Mesothelial cell of epicardium (in vitro differentiated cells): ENCODE measurements at regions not wholly inside any gene's neighbourhood (a gene's known extent, or its start where the extent isn't known, plus 50 kb on each side); places are given as distances from the start of the nearest gene placed in this dataset.
A peak's percentile ranks its signal among the peaks of the same experiment; 100 is the strongest.

Experiments used
- DNase-seq, 2 experiments: peaks; one replicate each; pipeline ENCODE4 v3.0.0; 2021; ENCODE audit warnings: low spot score in 2 of 2; ENCODE audit not compliant: unreplicated experiment in 2 of 2
- H3K27ac Mint-ChIP-seq: 2 replicates; pipeline ENCODE4 v1.8.0; 2021; ENCODE audit warnings: mixed read lengths
- H3K27me3 Mint-ChIP-seq: 2 replicates; pipeline ENCODE4 v1.8.0; 2021; ENCODE audit warnings: low read depth, mixed read lengths
- H3K36me3 Mint-ChIP-seq: 2 replicates; pipeline ENCODE4 v1.8.0; 2021; ENCODE audit warnings: mixed read lengths
- H3K4me1 Mint-ChIP-seq: 2 replicates; pipeline ENCODE4 v1.8.0; 2021; ENCODE audit warnings: mixed read lengths
- H3K4me3 Mint-ChIP-seq: 2 replicates; pipeline ENCODE4 v1.8.0; 2021; ENCODE audit warnings: mild to moderate bottlenecking, moderate library complexity, mixed read lengths
- H3K9me3 Mint-ChIP-seq: 2 replicates; pipeline ENCODE4 v1.8.0; 2021; ENCODE audit warnings: mixed read lengths
- TF ChIP-seq, protein P1 (sequence below): fragments of 200-600 bp; sonication (generic); IDR thresholded peaks from one replicate; pipeline ENCODE4 v1.5.0; 2021; ENCODE audit warnings: antibody characterized with exemption; ENCODE audit not compliant: unreplicated experiment

DNA sequence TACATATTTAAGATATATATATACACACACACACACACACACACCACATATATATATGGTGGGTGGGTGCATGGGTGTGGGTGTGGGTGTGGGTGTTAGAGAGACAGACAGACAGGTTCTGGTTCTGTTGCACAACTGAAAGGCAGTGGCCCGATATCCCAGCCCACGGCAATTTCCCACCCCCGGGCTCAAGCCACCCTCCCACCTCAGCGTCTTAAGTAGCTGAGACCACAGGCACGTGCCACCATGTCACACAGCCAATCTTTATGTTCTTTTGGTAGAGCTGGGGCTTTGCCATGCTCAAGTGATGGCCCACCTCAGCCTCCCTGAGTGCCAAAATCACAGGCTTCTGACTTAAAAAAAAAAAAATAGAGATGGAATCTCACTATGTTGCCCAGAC is 417.8 kb upstream of the FOXG1 start:
- no peak for DNase-seq
- H3K4me3 Mint-ChIP-seq, result no peak overlapping the region
- H3K36me3 Mint-ChIP-seq, result no peaks in the 10 kb centered on the region
- peaks cover 3% of the 10 kb centered on the region for H3K9me3 Mint-ChIP-seq
- no peaks in the 10 kb centered on the region for H3K27me3 Mint-ChIP-seq
- TF ChIP-seq, protein P1, sequence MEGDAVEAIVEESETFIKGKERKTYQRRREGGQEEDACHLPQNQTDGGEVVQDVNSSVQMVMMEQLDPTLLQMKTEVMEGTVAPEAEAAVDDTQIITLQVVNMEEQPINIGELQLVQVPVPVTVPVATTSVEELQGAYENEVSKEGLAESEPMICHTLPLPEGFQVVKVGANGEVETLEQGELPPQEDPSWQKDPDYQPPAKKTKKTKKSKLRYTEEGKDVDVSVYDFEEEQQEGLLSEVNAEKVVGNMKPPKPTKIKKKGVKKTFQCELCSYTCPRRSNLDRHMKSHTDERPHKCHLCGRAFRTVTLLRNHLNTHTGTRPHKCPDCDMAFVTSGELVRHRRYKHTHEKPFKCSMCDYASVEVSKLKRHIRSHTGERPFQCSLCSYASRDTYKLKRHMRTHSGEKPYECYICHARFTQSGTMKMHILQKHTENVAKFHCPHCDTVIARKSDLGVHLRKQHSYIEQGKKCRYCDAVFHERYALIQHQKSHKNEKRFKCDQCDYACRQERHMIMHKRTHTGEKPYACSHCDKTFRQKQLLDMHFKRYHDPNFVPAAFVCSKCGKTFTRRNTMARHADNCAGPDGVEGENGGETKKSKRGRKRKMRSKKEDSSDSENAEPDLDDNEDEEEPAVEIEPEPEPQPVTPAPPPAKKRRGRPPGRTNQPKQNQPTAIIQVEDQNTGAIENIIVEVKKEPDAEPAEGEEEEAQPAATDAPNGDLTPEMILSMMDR, result no peak
- H3K27ac Mint-ChIP-seq, result no peak overlapping the region
- H3K4me1 Mint-ChIP-seq, result no peaks in the 10 kb centered on the region

DNA sequence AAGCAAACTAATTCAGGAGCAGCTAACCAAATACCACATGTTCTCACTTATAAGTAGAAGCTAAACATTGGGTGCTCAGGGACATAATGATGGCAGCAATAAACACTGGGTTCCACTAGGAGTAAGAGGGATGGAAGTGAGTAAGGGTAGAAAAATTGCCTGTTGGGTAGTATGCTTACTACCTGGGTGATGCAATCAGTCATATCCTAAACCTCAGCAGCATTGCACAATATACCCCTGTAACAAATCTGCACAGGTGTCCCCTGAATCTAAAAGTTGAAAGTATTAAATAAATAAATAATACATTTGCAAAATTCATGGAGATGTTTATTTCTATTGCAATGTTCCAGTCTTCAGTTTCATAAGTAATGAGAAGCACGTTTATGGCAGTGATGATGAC is 409.8 kb upstream of the FOXG1 start:
- Mint-ChIP-seq H3K9me3 (peaks cover 22% of the 10 kb centered on the region), H3K27ac (no peak overlapping the region), H3K4me1 (no peaks in the 10 kb centered on the region), H3K4me3 (no peak overlapping the region), H3K36me3 (no peaks in the 10 kb centered on the region), H3K27me3 (no peaks in the 10 kb centered on the region)
- TF ChIP-seq, protein P1, result no peak
- no peak for DNase-seq

GRCh38 chr14:28361486-28361885 is 405.1 kb upstream of the FOXG1 start:
- Mint-ChIP-seq H3K4me1 (no peaks in the 10 kb centered on the region), H3K27me3 (no peaks in the 10 kb centered on the region), H3K4me3 (no peak overlapping the region), H3K9me3 (peaks cover 40% of the 10 kb centered on the region), H3K36me3 (no peaks in the 10 kb centered on the region), H3K27ac (no peak overlapping the region)
- TF ChIP-seq, protein P1, result no peak
- no peak for DNase-seq

DNA sequence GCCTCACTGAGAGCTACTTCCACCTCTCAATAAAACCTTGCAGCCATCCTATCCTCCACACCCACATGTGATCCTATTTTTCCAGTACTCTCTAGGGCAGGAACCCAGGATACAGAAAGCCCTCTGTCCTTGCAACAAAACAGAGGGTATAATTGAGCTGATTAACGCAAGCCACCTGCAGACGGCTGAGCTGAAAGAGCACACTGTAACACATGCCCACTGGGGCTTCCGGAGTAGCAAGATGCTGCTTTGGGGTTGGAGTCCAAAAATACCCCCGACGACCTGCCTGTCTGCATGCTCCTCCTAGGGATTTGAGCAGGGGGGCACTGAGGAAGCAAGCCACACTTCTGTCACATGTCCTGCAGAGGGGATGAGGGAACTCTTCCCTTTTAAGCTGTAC is 401.1 kb upstream of the FOXG1 start:
- no peak overlapping the region for H3K4me3 Mint-ChIP-seq
- H3K27me3 Mint-ChIP-seq, result no peaks in the 10 kb centered on the region
- H3K9me3 Mint-ChIP-seq, result peaks cover 30% of the 10 kb centered on the region
- H3K27ac Mint-ChIP-seq, result no peak overlapping the region
- no peaks in the 10 kb centered on the region for H3K4me1 Mint-ChIP-seq
- no peak for DNase-seq
- TF ChIP-seq, protein P1, result no peak
- no peaks in the 10 kb centered on the region for H3K36me3 Mint-ChIP-seq

- no peaks in the 10 kb centered on the region for H3K4me1 Mint-ChIP-seq
- no peaks in the 10 kb centered on the region for H3K27me3 Mint-ChIP-seq
- no peak overlapping the region for H3K4me3 Mint-ChIP-seq
- H3K27ac Mint-ChIP-seq, result no peak overlapping the region
- no peaks in the 10 kb centered on the region for H3K9me3 Mint-ChIP-seq
- no peaks in the 10 kb centered on the region for H3K36me3 Mint-ChIP-seq
- no peak for DNase-seq
- TF ChIP-seq, protein P1, result no peak
These were observed 392.9 kb upstream of the FOXG1 start for GRCh38 chr14:28373721-28374120.

- Mint-ChIP-seq H3K27ac (no peak overlapping the region), H3K36me3 (no peaks in the 10 kb centered on the region), H3K9me3 (no peaks in the 10 kb centered on the region), H3K4me1 (no peaks in the 10 kb centered on the region), H3K4me3 (no peak overlapping the region), H3K27me3 (no peaks in the 10 kb centered on the region)
- TF ChIP-seq, protein P1, result peak; percentile 29
- DNase-seq, result no peak
These were observed 391.3 kb upstream of the FOXG1 start for GRCh38 chr14:28375295-28375694.
